Activated naive CD8-positive, alpha-beta T cell treated with anti-CD3 and anti-CD28 coated beads, Interleukin-2, amount 10 ng/mL, durations not matched to agents 7 days and 5 days (primary cell): ENCODE measurements at regions not wholly inside any gene's neighbourhood (a gene's known extent, or its start where the extent isn't known, plus 50 kb on each side); places are given as distances from the start of the nearest gene placed in this dataset.

Source experiments
- ATAC-seq: fragments of 150-1000 bp; cut with Tn5 transposase; one replicate; pipeline ENCODE4 v1.10.0; 2021; ENCODE audit warnings: low read depth, moderate library complexity
- POLR2A ChIA-PET: fragments of 350-600 bp; sonication (Branson Sonifier 250); formaldehyde crosslinking; loops from one replicate; lab custom pipeline; 2021; ENCODE audit warnings: antibody characterized with exemption; lab: Charles Lee
- DNase-seq: peaks from one replicate; pipeline ENCODE4 v3.0.0; 2021
- H3K27ac Mint-ChIP-seq: one replicate; pipeline ENCODE4 v1.8.0; 2022; ENCODE audit warnings: mild to moderate bottlenecking, mixed read lengths
- H3K27me3 Mint-ChIP-seq: one replicate; pipeline ENCODE4 v1.8.0; 2022; ENCODE audit warnings: mild to moderate bottlenecking, moderate library complexity, mixed read lengths
- H3K36me3 Mint-ChIP-seq: one replicate; pipeline ENCODE4 v1.8.0; 2021; ENCODE audit warnings: mild to moderate bottlenecking, mixed read lengths
- H3K4me1 Mint-ChIP-seq: one replicate; pipeline ENCODE4 v1.8.0; 2021; ENCODE audit warnings: mixed read lengths
- H3K4me3 Mint-ChIP-seq: one replicate; pipeline ENCODE4 v1.8.0; 2022; ENCODE audit warnings: mild to moderate bottlenecking, moderate library complexity, mixed read lengths
- H3K9me3 Mint-ChIP-seq: one replicate; pipeline ENCODE4 v1.8.0; 2021; ENCODE audit warnings: mixed read lengths

DNA sequence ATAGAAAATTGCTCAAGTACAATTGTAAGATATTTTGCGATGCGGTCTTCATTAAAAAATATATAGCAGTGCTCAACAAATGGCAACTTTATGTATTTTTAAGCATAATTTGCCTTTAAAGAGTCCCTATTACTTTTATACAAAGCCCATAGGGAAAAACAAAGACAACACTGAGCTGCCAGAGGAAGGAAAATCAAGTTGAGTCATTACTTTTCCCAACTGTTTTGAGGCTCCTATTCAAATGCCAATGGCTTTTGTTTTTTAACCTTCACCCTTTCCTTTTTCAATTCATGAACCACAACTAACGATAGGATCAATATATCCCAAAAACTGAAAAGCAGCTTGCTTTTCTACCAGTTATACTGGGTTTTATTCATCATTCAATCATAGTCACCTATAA lies 157.6 kb upstream of the PLEKHA5 start:
- H3K4me3 Mint-ChIP-seq: no peak overlapping the region
- no peak overlapping the region for H3K27ac Mint-ChIP-seq

DNA sequence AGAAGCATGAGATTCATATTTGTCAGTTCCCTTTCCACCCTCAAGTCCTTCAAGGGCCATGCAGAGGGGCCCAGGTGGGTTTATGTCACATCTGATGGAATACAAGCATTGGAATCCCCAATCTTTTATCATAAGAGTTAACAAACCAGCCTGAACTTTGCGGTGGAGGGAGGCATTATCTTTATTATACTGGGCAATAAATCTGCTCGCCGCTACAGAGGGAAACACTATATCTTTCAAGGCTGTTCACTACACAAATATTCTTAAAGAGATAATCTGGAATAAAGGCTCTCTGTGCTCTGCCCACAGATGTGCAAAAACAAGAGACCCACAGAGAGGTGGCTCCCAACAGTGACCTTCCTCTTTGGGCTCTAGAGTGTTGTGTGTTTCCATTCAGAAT lies 153.6 kb upstream of the PLEKHA5 start:
- H3K27me3 Mint-ChIP-seq: no peaks in the 10 kb centered on the region
- H3K27ac Mint-ChIP-seq: no peak overlapping the region
- H3K9me3 Mint-ChIP-seq: peaks cover 3% of the 10 kb centered on the region
- no peaks in the 10 kb centered on the region for H3K36me3 Mint-ChIP-seq
- POLR2A ChIA-PET: no interaction called here
- no peak for DNase-seq
- ATAC-seq: no peak
- no peaks in the 10 kb centered on the region for H3K4me1 Mint-ChIP-seq
- no peak overlapping the region for H3K4me3 Mint-ChIP-seq

More for the DNA sequence above, 157.6 kb upstream of the PLEKHA5 start:
- H3K9me3 Mint-ChIP-seq: no peaks in the 10 kb centered on the region
- no peaks in the 10 kb centered on the region for H3K4me1 Mint-ChIP-seq
- H3K27me3 Mint-ChIP-seq: no peaks in the 10 kb centered on the region
- POLR2A ChIA-PET: no interaction called here
- DNase-seq (no peak), ATAC-seq (no peak)
- no peaks in the 10 kb centered on the region for H3K36me3 Mint-ChIP-seq

GRCh38 chr12:18979401-18980126 lies 150.0 kb upstream of the PLEKHA5 start:
- H3K27me3 Mint-ChIP-seq: no peaks in the 10 kb centered on the region
- DNase-seq (no peak), ATAC-seq (no peak)
- H3K27ac Mint-ChIP-seq: no peak overlapping the region
- H3K9me3 Mint-ChIP-seq: peaks cover 3% of the 10 kb centered on the region
- POLR2A ChIA-PET: no interaction called here
- H3K4me1 Mint-ChIP-seq: no peaks in the 10 kb centered on the region
- H3K4me3 Mint-ChIP-seq: no peak overlapping the region
- H3K36me3 Mint-ChIP-seq: no peaks in the 10 kb centered on the region

- H3K36me3 Mint-ChIP-seq: no peaks in the 10 kb centered on the region
- H3K4me1 Mint-ChIP-seq: no peaks in the 10 kb centered on the region
- POLR2A ChIA-PET: no interaction called here
- no peak for DNase-seq
- no peak overlapping the region for H3K4me3 Mint-ChIP-seq
- no peak overlapping the region for H3K27ac Mint-ChIP-seq
- H3K9me3 Mint-ChIP-seq: peaks cover 3% of the 10 kb centered on the region
- ATAC-seq: no peak
- H3K27me3 Mint-ChIP-seq: no peaks in the 10 kb centered on the region
These were observed 147.8 kb upstream of the PLEKHA5 start for GRCh38 chr12:18981732-18982131.

- DNase-seq (no peak), ATAC-seq (no peak)
- no peak overlapping the region for H3K27ac Mint-ChIP-seq
- peaks cover 3% of the 10 kb centered on the region for H3K9me3 Mint-ChIP-seq
- no peaks in the 10 kb centered on the region for H3K36me3 Mint-ChIP-seq
- POLR2A ChIA-PET: no interaction called here
- no peaks in the 10 kb centered on the region for H3K4me1 Mint-ChIP-seq
- no peaks in the 10 kb centered on the region for H3K27me3 Mint-ChIP-seq
- no peak overlapping the region for H3K4me3 Mint-ChIP-seq
These were observed 147.1 kb upstream of the PLEKHA5 start for GRCh38 chr12:18982226-18982949.

DNA sequence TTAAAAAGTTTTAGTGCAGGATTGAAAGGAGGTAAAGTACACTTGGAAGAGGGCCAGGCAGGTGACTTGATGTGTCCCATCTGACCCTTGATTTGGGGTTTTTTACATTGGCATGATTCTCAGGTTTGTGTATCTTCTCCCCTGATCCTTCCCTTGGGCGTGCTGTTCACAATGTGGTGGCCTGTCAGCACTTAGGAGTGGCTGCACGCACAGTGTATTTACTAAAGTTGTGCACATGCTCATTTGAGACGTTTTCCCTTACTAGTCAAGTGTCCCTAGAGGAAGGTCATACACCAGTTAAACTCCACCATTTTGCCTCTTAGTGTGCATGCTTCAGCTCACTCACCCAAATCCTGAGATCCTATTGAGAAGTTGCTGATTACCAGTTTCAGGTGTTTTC lies 145.7 kb upstream of the PLEKHA5 start:
- Mint-ChIP-seq H3K4me3 (no peak overlapping the region), H3K27me3 (no peaks in the 10 kb centered on the region), H3K4me1 (no peaks in the 10 kb centered on the region), H3K36me3 (no peaks in the 10 kb centered on the region), H3K27ac (no peak overlapping the region), H3K9me3 (no peaks in the 10 kb centered on the region)
- POLR2A ChIA-PET: no interaction called here
- ATAC-seq: no peak
- DNase-seq: no peak

GRCh38 chr12:18990856-18991255 lies 138.7 kb upstream of the PLEKHA5 start:
- no peaks in the 10 kb centered on the region for H3K36me3 Mint-ChIP-seq

DNA sequence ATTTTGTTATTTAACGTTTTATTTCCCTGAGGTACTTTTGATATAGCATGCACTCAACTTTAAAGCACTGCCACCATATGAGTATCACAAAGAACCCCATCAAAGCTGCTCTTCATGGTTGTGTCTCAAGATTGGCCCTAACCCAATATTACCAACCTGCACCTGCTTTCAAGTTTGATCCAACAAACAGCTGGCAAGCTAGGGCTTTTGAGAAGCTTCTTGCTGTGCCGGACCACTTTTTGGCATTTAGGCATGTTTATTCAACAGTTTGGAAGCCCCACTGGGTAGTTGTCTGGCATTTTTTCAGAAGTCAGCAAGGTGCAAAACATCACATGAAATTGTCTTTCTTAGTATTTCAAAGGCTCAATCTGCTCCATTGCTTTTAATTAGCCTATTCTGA lies 137.2 kb upstream of the PLEKHA5 start:
- Mint-ChIP-seq H3K27me3 (no peaks in the 10 kb centered on the region), H3K9me3 (no peaks in the 10 kb centered on the region), H3K36me3 (no peaks in the 10 kb centered on the region), H3K4me1 (no peaks in the 10 kb centered on the region), H3K4me3 (no peak overlapping the region), H3K27ac (no peak overlapping the region)
- DNase-seq (no peak), ATAC-seq (no peak)
- POLR2A ChIA-PET: no interaction called here

More at GRCh38 chr12:18990856-18991255, 138.7 kb upstream of the PLEKHA5 start:
- Mint-ChIP-seq H3K4me3 (no peak overlapping the region), H3K9me3 (no peaks in the 10 kb centered on the region), H3K27ac (no peak overlapping the region), H3K4me1 (no peaks in the 10 kb centered on the region), H3K27me3 (no peaks in the 10 kb centered on the region)
- ATAC-seq (no peak), DNase-seq (no peak)
- POLR2A ChIA-PET: no interaction called here

GRCh38 chr12:18998343-18999261 lies 130.9 kb upstream of the PLEKHA5 start:
- no peak overlapping the region for H3K4me3 Mint-ChIP-seq
- POLR2A ChIA-PET: no interaction called here
- H3K9me3 Mint-ChIP-seq: no peaks in the 10 kb centered on the region
- no peaks in the 10 kb centered on the region for H3K4me1 Mint-ChIP-seq
- H3K27ac Mint-ChIP-seq: no peak overlapping the region
- no peaks in the 10 kb centered on the region for H3K36me3 Mint-ChIP-seq
- DNase-seq (no peak), ATAC-seq (no peak)
- H3K27me3 Mint-ChIP-seq: no peaks in the 10 kb centered on the region

DNA sequence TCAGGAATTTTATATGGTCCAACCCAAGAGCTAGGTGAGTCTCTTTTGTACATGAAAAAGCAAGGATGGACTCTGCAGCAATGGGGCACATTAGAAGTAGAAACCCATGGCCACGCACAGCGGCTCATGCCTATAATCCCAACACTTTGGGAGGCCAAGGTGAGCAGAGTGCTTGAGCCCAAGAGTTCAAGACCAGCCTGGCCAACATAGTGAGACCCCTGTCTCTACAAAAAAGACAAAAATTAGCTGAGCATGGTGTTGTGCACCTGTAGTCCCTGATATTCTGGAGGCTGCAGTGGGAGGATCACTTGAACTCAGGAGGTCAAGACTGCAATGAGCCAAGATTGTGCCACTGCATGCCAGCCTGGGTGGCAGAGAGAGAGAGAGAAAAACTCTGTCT lies 128.7 kb upstream of the PLEKHA5 start:
- H3K27ac Mint-ChIP-seq: no peak overlapping the region
- no peaks in the 10 kb centered on the region for H3K36me3 Mint-ChIP-seq
- H3K27me3 Mint-ChIP-seq: no peaks in the 10 kb centered on the region
- H3K9me3 Mint-ChIP-seq: no peaks in the 10 kb centered on the region
- no peaks in the 10 kb centered on the region for H3K4me1 Mint-ChIP-seq
- no peak overlapping the region for H3K4me3 Mint-ChIP-seq
- POLR2A ChIA-PET: no interaction called here
- ATAC-seq (no peak), DNase-seq (no peak)

DNA sequence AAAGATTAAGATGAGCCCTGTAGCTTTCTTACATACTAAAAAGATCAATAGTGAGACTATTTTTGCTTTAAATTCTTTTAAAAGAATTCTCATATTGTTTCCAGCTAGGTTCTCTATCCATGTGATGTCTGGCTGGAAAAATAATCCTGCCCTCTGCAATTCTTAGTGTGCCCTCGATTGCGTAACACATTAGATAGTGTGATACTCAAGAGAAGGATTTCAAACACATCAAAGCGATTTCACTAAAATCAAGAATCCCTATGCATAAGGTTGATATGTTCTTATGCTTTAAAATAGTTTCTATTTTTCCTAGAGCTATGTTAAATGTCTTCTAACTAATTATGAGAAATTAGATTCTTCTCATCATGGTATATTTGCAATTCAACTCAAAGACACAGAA lies 127.3 kb upstream of the PLEKHA5 start:
- no peak overlapping the region for H3K4me3 Mint-ChIP-seq
- H3K36me3 Mint-ChIP-seq: no peaks in the 10 kb centered on the region
- no peak for ATAC-seq
- no peak for DNase-seq
- no peaks in the 10 kb centered on the region for H3K9me3 Mint-ChIP-seq
- no peak overlapping the region for H3K27ac Mint-ChIP-seq
- H3K27me3 Mint-ChIP-seq: no peaks in the 10 kb centered on the region
- POLR2A ChIA-PET: no interaction called here
- no peaks in the 10 kb centered on the region for H3K4me1 Mint-ChIP-seq

DNA sequence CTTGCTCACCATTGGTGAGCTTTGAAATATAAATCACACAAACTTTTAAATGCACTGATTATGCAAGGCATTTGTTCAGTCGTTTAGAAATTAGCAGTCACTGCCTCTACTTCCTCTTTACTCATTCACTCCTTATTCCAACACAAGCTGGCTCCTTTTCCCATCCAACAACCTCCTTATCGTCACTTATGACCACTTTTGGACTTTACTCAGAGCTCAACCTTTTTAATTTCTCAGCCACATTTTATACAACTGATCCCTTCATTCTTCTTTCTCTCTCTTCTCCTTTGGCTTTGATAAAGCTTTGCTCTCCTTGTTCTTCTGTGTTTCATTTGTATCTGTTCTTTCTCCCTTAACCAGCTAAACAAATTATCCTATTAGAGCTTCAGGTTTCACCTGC lies 126.4 kb upstream of the PLEKHA5 start:
- Mint-ChIP-seq H3K4me3 (no peak overlapping the region), H3K36me3 (no peaks in the 10 kb centered on the region), H3K9me3 (no peaks in the 10 kb centered on the region), H3K4me1 (no peaks in the 10 kb centered on the region), H3K27me3 (no peaks in the 10 kb centered on the region), H3K27ac (no peak overlapping the region)
- ATAC-seq: no peak
- no peak for DNase-seq
- POLR2A ChIA-PET: no interaction called here

DNA sequence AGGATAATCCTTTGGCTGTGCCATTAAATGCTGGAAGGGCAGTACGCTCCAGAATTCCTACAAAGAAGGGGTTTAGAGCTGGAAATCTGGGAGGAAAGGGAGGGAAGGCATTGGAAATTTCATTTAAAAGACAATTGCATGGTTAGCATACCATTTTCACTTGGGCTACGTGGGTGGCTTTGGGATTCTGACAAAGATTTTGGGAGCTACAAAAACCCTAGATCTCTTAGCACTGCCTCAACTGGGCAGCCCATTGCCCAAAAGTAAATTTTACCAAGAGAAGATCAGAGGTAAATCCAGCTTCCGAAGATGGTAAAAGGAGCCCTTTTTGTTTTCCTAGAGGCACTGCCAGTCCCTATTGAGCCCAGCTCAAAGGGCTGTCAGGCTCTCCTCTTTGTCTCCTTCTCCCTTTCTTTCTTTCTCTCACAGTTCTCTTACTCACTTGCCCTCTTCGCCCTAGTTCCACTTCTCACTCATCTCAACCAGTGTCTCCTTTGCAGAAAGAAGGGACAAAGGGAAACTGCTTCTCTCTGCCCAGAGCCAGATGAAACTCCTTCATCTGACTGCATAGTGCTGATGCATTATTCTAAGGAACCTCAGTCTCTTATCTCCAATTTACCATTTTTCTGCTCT lies 125.4 kb upstream of the PLEKHA5 start:
- no peak for ATAC-seq
- POLR2A ChIA-PET: no interaction called here
- Mint-ChIP-seq H3K9me3 (no peaks in the 10 kb centered on the region), H3K27me3 (no peaks in the 10 kb centered on the region), H3K4me1 (no peaks in the 10 kb centered on the region), H3K36me3 (no peaks in the 10 kb centered on the region), H3K4me3 (no peak overlapping the region), H3K27ac (no peak overlapping the region)
- no peak for DNase-seq
